Vagina (tissue), 2 donors: ENCODE measurements at regions not wholly inside any gene's neighbourhood (a gene's known extent, or its start where the extent isn't known, plus 50 kb on each side); places are given as distances from the start of the nearest gene placed in this dataset.
A peak's percentile ranks its signal among the peaks of the same experiment; 100 is the strongest.

Experiments
- DNase-seq, 2 donors: peaks; one replicate each; pipeline ENCODE4 v3.0.0-alpha.2; 2017; ENCODE audit errors: extremely low spot score in 2 of 2
- H3K27ac ChIP-seq: fragments of 200-600 bp; sonication (generic); one replicate; pipeline ENCODE4 v1.5.1; 2019
- H3K27me3 ChIP-seq: fragments of 200-600 bp; sonication (generic); one replicate; pipeline ENCODE4 v1.5.1; 2019
- H3K36me3 ChIP-seq, 2 donors: fragments of 200-600 bp; sonication (generic); one replicate each; pipeline ENCODE4 v1.5.1; 2017 to 2019
- H3K4me1 ChIP-seq: fragments of 200-600 bp; sonication (generic); one replicate; pipeline ENCODE4 v1.5.1; 2019
- H3K4me3 ChIP-seq, 2 donors: fragments of 200-600 bp; sonication (generic); 1 replicate in 1 of 2; 2 replicates in 1 of 2; pipeline ENCODE4 v1.5.1; 2016 to 2019
- H3K9me3 ChIP-seq: fragments of 200-600 bp; sonication (generic); one replicate; pipeline ENCODE4 v1.5.1; 2019
- POLR2A ChIP-seq, 2 donors: fragments of 450-650 bp; IDR thresholded peaks; one replicate each; pipeline ENCODE4 v1.6.1; 2017; ENCODE audit warnings: antibody characterized with exemption in 2 of 2, mild to moderate bottlenecking in 2 of 2, moderate library complexity in 2 of 2
- POLR2AphosphoS5 ChIP-seq, 2 donors: sonication (generic); formaldehyde crosslinking; IDR thresholded peaks; one replicate each; pipeline ENCODE4 v1.9.0; 2017; ENCODE audit warnings: antibody characterized with exemption in 2 of 2, mild to moderate bottlenecking in 2 of 2, low read depth in 1 of 2; ENCODE audit not compliant: insufficient read depth in 1 of 2
- intact Hi-C: fragments of 100-400 bp; cut with DNase I; formaldehyde crosslinking; loops from one replicate; pipeline ENCODE4 v1.15.1; 2023
- TF ChIP-seq, protein P1 (sequence below), 3 experiments: fragments of 450-650 bp in 2 of 3; fragments of 200-600 bp in 1 of 3; sonication (generic) in 1 of 3; IDR thresholded peaks; one replicate each; pipeline ENCODE4 v1.5.1; 2017 to 2019; ENCODE audit warnings: antibody characterized with exemption in 3 of 3, mild to moderate bottlenecking in 2 of 3, moderate library complexity in 2 of 3

DNA sequence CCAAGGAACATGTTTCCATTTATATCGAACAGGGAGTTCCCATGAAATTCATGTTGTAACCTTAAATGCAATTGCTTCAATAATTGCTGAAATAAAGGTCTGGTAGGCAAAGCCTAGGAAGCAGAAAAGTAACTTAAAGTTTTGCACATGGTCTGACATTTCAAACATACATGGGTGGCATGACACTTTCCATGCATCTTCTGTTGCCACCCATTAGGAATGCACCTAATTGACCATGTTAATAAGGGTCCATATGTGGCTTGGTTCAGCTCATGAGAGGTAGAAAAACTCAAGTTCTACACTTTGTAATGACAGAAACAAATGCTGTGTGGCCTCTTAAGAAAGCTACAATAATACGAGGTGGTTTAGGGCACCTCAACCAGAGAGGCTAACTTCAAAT lies 72.0 kb upstream of the GORAB start:
- no peak overlapping the region for H3K4me3 ChIP-seq
- no peaks in the 10 kb centered on the region for H3K36me3 ChIP-seq
- H3K4me1 ChIP-seq, result peaks cover 7% of the 10 kb centered on the region
- H3K27ac ChIP-seq, result no peak overlapping the region
- no peaks in the 10 kb centered on the region for H3K27me3 ChIP-seq
- DNase-seq, result no peak
- no peaks in the 10 kb centered on the region for H3K9me3 ChIP-seq
- TF ChIP-seq, protein P1, sequence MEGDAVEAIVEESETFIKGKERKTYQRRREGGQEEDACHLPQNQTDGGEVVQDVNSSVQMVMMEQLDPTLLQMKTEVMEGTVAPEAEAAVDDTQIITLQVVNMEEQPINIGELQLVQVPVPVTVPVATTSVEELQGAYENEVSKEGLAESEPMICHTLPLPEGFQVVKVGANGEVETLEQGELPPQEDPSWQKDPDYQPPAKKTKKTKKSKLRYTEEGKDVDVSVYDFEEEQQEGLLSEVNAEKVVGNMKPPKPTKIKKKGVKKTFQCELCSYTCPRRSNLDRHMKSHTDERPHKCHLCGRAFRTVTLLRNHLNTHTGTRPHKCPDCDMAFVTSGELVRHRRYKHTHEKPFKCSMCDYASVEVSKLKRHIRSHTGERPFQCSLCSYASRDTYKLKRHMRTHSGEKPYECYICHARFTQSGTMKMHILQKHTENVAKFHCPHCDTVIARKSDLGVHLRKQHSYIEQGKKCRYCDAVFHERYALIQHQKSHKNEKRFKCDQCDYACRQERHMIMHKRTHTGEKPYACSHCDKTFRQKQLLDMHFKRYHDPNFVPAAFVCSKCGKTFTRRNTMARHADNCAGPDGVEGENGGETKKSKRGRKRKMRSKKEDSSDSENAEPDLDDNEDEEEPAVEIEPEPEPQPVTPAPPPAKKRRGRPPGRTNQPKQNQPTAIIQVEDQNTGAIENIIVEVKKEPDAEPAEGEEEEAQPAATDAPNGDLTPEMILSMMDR (IDR thresholded peaks at IDR 0.05), result no peak
- TF ChIP-seq POLR2AphosphoS5 (IDR thresholded peaks at IDR 0.05; ENCODE audit: insufficient read depth in 1 of 2, low read depth in 1 of 2), result no peak
- TF ChIP-seq POLR2A (IDR thresholded peaks at IDR 0.05), result no peak
- intact Hi-C loops, result no loop called here

DNA sequence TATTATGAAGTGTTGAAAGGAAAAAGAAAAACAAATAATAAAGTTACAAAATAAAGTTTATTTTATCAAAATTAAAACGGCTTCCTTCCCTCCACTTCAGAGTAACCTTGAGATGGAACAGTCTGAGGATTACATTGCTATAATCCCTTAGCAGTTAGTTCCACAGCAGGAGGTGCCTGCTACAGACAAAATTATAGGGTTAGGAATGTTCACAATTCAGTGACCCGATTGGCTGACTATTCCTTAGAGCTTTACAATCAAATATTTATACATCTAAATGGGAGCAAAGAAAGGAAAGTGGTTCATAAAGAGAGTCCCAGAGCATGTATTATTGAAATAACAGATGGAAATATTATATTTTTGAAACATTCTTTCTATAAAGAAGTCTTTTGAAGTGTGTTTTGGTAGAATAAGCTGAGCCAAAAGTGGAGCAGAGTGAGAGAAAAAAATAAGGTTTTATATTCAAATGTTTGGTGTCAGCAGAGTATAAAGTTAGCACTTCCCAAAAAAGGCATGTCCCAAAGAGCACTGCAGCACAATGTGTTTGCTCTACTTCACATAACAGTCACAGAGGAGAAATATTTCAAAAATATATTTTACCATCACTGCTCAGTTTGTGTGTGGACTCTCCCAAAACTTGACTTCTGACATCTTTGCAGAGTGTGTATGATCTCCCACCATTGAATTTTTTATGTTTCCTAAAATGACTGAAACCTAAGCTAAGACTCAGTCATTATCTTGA lies 71.4 kb upstream of the GORAB start:
- Histone ChIP-seq H3K4me1 (peaks cover 7% of the 10 kb centered on the region), H3K4me3 (no peak overlapping the region), H3K36me3 (no peaks in the 10 kb centered on the region), H3K27me3 (no peaks in the 10 kb centered on the region), H3K9me3 (no peaks in the 10 kb centered on the region), H3K27ac (no peak overlapping the region)
- TF ChIP-seq, protein P1 (IDR thresholded peaks at IDR 0.05), result no peak
- TF ChIP-seq POLR2A (IDR thresholded peaks at IDR 0.05) (no peak), POLR2AphosphoS5 (IDR thresholded peaks at IDR 0.05; ENCODE audit: insufficient read depth in 1 of 2, low read depth in 1 of 2) (no peak)
- no peak for DNase-seq
- intact Hi-C loops, result no loop called here

DNA sequence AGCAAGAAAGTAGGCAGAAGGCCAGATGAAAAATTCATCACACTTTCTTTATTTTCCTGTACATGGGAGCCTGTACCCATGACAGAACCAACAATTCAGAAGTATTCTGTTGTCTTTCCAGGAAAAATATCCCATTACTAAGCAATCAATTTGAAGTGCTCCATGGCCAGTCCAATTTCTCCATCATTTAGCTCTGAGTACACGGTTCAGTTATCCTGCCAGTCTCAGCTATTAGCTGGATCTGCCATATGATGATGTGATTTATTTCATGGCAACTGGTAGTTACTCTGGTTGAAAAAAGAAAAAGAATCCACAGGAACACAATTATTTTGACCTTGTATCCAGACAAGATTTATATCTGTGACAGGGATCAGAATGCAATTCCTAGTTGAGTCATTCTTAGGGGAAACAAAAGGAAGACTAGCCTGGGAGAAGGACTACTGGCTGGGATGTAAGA lies 70.6 kb upstream of the GORAB start:
- intact Hi-C loops, result no loop called here
- TF ChIP-seq, protein P1 (IDR thresholded peaks at IDR 0.05), result no peak
- TF ChIP-seq POLR2AphosphoS5 (IDR thresholded peaks at IDR 0.05; ENCODE audit: insufficient read depth in 1 of 2, low read depth in 1 of 2) (no peak), POLR2A (IDR thresholded peaks at IDR 0.05) (no peak)
- Histone ChIP-seq H3K4me3 (no peak overlapping the region), H3K9me3 (no peaks in the 10 kb centered on the region), H3K4me1 (peaks cover 7% of the 10 kb centered on the region), H3K36me3 (no peaks in the 10 kb centered on the region), H3K27me3 (no peaks in the 10 kb centered on the region), H3K27ac (no peak overlapping the region)
- DNase-seq, result no peak

DNA sequence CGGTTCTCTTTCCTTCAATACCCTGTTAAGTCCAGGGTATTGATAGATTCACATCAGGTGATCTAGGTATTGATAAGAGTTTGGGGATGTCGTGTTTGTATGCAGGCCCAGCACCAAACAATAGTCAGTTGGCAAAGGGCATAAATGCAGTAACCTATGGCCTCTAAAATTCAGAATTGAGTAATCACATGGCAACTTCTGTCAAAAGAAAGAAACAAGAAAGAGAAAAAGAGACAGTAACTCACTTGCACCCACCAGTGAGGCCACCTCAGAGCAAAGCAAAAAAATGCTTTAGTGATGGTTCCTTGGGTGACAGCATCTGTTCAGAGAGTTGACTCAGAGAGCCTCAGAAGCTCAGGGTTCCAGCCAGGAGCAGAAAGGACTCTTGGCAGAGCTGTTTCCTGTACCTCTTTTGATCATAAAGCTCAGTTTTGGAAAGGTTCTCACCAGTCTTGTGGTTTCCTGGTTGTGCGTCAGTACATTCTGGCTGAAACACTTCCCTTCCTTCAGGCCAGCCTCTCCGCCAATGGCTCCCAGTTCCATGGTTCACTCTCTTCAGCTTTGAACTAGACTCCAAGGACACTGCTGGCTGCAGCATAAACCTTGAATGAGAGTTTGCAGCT lies 70.1 kb upstream of the GORAB start:
- no peak for TF ChIP-seq POLR2A (IDR thresholded peaks at IDR 0.05)
- TF ChIP-seq, protein P1 (IDR thresholded peaks at IDR 0.05), result no peak
- TF ChIP-seq POLR2AphosphoS5 (IDR thresholded peaks at IDR 0.05; ENCODE audit: insufficient read depth in 1 of 2, low read depth in 1 of 2), result no peak
- H3K36me3 ChIP-seq, result no peaks in the 10 kb centered on the region
- no peaks in the 10 kb centered on the region for H3K27me3 ChIP-seq
- no peak for DNase-seq
- peaks cover 7% of the 10 kb centered on the region for H3K4me1 ChIP-seq
- peak overlapping the region; percentile 20 for H3K27ac ChIP-seq
- intact Hi-C loops, result no loop called here
- no peak overlapping the region for H3K4me3 ChIP-seq
- H3K9me3 ChIP-seq, result no peaks in the 10 kb centered on the region

DNA sequence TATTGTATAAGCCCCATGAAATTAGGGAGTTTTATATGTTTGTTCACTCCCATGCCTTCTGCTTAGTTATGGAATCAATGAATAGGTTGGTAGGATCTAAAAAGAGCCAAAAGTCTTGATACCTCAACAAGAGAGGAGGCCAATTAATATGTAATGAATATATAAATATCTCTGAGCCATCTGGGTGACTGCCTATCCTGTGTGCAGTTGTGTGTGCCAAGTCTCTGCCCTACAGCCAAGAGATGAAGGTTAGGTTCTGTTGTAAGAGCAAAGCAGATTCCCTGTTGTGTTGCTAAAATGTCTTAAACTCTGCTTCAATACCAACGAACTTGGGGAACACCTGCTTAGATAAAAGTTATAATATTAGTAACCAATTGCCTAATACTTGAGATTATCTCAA lies 61.8 kb upstream of the GORAB start:
- H3K9me3 ChIP-seq, result no peaks in the 10 kb centered on the region
- no peaks in the 10 kb centered on the region for H3K36me3 ChIP-seq
- DNase-seq, result no peak
- H3K27me3 ChIP-seq, result no peaks in the 10 kb centered on the region
- no peaks in the 10 kb centered on the region for H3K4me1 ChIP-seq
- intact Hi-C loops, result no loop called here
- no peak overlapping the region for H3K4me3 ChIP-seq
- H3K27ac ChIP-seq, result no peak overlapping the region
- TF ChIP-seq POLR2AphosphoS5 (IDR thresholded peaks at IDR 0.05; ENCODE audit: insufficient read depth in 1 of 2, low read depth in 1 of 2) (no peak), POLR2A (IDR thresholded peaks at IDR 0.05) (no peak)
